HG02623 (cell line): ENCODE measurements at regions not wholly inside any gene's neighbourhood (a gene's known extent, or its start where the extent isn't known, plus 50 kb on each side); places are given as distances from the start of the nearest gene placed in this dataset.

Source experiments
- ATAC-seq: cut with Tn5 transposase; IDR thresholded peaks from one replicate; pipeline ENCODE4 v1.9.1; 2021; ENCODE audit warnings: moderate library complexity; ENCODE audit not compliant: unreplicated experiment

DNA sequence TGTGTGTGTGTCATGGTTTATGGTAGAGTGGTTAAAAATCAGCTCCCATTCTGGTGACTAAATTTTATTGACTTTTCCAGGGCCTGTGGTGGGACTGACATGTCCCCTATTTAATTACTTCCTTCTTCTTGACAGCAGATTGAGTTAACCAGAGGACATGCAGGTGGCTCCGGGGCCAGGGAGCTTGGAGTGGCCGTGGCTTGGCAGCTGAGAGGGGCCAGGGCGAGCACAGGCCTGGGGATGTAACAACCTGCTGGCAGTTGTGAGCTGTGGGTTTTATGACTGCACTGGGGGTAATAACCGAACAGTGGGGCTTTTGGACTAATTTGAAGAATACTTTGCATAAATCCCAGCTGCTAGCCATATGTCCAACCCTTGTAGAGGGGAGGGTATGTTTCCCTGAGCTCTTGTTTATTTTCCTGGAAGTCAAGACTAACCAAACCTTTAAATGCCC lies 186.0 kb downstream of the MID1IP1 start:
- no peak for ATAC-seq

DNA sequence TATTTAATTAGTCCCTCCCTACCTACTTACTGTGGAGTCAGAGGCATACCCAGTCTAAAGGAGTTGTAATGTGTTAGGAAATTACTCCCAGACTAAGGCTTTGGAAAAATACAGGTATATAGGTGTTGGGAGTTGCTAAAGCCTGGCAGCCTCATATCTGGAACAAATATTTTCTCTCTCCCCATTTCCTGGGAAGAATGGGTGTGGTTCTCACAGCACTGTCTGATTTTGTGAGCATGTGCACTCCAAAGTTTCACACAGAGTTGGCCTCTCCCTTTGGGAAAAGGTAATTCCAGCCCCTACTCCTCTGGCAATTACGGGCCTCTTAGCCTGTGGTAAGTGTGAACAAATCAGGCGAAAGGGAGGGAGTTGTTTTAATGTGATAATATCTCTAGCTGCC lies 187.0 kb downstream of the MID1IP1 start:
- no peak for ATAC-seq

DNA sequence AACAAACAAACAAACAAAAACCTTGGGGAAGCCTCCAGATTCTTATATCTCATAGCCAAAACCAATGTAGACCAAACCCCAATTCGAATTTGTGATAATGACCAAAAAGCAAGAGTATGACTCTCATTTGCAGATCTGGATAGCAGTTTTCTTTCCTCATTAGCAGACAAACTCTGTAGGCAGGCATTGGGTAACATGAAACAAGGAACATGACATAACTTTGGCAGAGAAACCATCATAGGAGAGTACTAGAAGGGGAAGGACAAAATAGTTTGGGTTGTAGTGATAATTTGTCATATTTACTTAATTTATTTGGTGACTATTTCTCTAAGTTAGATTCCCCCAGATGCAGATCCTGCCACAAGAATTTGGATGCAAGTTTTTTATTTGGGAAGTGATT lies 187.8 kb downstream of the MID1IP1 start:
- ATAC-seq: no peak

DNA sequence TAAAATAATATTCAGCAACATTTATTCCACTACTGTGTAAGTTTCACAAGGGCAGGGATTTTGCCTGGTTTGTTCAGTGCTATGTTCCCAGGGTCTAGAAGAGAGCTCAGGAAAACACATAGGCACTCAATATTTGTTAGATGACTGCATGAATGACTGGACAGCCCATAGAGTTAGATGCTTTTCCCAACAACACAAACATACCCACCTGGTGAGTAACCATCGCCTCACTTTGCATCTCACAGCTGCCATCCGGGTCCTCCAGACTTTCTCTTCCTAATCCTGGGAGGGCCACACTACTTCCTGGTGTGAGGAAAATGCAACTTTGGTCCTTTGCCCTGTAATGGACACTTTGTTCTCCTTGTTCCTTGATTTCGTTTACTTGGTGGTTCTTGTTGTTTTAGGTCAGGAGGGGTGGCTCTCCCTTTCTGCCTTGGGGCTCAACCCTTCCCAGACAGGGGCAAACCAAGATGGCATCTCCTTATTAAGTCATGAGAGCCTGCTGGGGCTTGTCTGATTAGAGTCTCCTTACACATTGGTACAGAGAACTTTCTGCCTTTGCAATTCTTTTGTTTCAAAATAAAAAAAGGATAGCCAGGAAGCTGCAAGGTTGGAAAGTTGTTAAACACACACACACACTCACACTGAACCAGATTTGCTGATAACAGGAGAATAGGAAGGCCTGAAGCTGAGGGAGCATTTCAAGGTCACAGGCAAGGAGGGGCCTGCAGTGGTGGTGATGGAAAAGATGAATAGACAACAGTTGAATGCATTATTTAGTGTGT lies 190.6 kb downstream of the MID1IP1 start:
- ATAC-seq: no peak

DNA sequence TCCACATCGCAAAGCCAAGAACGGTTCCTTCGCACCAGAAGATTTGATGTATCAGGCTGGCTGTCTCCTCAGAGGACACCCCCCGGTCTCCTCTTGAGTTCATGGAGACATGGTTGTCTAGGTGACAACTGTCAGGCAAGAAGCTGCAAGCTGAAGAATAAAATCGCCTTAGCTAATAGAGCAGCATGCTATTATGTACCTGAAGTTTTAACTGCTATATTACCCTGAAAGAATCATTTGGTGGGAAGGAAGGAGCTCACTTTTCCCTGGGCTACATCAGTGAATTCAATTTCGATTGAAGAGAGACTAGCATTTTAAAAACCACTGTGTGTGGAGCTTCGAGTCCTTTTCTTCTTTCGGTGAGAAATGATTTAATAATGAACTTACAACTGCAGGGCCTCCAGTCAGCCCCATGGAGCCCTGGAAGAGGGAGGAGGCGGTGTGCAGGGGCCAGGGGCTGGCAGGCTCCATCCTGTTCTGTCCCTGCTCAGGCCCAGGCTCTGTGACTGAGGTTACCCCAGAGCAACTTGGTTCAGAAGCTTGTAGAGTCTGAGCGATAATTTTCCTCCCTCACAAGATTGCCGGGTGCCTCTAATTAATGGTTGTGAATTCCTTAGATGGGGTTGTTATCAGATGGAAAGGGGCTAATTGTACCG lies 191.3 kb downstream of the MID1IP1 start:
- no peak for ATAC-seq

DNA sequence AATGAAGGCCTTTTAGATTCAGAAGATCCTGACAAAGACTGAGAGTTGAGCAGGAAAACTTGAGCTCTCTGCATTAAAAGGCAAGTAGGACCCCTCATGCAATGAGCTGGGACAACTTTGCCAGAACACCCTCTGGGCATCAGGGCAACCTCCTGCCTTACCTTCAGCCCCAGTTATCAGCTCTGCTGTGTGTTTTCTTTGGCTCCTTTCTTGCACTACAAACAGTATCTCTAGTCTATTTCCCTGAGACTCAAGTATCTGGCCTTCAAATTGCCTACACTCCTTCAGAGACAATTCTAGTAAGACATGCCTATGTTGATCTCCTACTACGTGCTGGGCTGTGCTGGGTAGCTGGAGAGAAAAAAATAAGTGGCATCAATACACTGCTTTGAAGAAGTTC lies 192.2 kb downstream of the MID1IP1 start:
- ATAC-seq: no peak

DNA sequence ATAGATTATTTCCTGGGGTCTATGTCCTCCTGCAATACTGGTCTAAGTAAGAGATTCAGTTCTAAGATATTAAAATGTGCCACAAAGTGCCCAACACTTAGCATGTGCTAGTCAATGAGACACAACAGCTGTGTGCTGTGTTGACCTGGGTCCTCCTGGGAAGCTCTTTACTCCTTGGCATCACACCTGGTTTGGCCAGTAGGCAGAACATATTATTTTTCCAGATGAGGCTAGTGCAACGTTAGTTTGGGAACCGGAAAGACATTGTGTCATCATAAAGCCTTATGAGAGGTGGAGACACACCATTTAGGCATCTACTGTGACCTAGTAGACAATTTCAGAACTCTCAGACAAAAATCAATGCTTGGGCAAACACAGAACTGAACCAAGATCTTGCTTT lies 197.8 kb downstream of the MID1IP1 start:
- ATAC-seq: no peak

DNA sequence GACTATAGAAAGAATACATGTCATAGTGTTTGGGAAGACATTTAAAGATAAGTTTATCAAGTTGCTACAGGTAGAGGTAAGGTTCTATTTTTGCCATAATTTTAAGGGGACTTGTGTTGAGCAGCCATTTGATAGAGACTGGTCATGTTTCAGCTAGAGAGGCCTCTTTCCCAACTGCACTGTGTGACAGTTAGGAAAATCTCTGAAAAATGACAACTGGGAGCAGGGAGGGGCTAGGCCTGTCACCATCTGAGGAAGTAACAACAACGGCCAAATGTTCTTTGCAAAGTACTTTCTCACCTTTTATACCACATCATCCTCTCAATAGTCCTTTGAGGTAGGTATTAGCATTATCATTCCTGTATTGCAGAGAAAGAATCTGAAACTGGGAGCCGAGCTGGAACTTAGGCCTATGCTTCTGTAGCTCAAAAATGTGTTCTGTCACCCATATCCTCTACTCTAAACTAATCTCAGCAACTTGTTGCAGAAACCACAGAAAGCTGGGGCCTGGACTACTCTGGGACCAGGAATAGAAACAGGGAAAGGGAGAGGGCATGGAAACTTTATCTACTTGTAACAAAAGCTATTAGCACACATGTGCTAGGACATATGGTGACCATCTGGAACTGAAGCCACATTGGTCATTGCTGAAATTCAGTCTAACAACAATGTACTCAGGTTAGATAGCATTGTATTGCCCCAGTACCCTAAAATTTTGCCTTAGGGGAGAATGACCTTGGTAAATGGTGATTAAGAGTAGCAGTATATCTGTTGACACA lies 198.9 kb downstream of the MID1IP1 start:
- no peak for ATAC-seq

DNA sequence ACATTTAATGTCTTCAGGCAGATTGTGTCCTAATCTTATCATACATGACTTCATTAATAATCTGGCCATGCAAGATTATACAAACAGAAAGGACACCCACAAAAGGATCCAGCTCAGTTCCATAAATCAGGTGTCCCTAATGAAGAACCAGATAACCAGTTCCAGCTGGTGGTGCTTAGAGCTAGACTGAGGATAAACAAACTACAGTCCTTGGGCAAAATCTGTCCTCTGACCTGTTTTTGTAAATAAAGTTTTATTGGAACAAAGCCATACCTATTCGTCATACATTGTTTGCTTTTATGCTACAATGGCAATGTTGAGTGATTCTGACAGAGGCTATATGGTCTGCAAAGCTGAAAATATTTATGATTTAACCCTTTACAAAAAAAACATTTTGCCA lies 199.5 kb downstream of the MID1IP1 start:
- ATAC-seq: no peak

DNA sequence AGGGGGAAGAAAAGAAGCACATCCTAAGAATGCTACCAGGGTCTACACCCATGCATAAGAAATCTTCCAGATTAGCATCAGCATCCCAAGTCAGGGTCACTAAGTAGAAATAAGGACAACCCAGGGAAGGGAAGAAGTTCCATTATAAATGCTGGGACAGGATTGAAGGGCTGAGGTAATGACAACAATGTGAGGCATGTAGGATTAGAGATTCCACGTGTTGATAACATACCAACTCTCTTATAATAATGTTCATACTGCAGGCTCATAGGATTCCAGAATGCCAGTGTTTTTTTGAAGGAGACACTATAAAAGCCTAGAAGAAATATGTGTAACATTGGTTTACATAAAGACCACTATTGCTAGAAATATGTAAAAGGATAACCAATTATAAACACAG lies 201.2 kb downstream of the MID1IP1 start:
- no peak for ATAC-seq

DNA sequence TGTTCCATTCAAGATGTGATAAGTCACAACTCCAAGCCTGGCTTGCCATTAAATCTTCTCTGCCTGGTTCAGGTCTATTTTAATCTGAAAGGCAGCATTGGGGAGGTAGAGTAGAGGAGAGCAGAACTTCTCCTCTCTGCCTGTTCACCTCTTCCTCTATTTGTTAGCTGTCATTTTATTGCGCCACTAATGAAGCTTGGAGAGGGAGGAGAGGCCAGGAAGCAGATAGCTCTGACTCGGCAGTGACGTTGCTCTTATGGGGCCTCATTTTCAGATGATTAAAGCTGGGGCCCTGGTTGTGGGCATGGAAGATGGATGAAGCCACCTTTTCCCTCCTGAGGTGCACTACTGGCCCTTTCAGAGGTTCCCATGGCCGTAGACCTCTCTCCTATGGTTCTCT lies 207.3 kb downstream of the MID1IP1 start:
- no peak for ATAC-seq

DNA sequence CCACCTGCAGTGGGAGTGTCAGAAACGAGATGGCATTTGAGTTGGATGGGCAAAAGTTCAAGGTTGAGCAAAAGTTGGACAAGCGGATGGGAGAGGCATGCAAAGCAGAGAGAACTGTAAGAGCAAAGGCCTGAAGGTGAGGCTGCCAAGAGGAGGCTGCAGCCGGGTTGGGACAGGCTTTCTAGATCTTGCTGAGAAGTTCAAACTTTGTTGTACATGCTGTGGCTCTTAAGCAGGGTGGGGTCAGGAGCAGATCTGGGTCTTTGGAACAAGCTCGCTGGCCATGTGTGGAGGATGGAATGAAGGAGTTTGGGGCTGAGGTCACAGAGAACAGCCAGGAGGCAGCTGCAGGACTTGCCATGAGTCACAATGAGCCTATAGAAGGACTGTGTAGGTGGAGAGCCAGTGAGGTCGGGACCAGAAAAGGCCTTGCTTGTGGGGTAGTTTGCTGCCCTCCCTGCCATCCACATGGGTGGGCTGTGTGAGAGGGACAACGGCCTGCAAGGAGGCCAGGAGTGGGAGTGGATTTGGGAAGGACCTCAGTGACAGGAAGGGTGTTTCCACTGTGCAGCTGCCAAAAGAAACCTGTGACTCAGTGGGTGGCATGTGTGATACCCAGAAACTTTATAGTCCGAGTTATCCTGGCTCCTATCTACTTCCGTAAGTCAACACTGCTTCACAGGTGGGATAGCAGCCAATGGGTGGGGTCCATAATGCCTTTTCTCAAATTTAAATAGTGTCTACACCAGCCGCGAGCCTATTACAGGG lies 210.4 kb downstream of the MID1IP1 start:
- no peak for ATAC-seq

DNA sequence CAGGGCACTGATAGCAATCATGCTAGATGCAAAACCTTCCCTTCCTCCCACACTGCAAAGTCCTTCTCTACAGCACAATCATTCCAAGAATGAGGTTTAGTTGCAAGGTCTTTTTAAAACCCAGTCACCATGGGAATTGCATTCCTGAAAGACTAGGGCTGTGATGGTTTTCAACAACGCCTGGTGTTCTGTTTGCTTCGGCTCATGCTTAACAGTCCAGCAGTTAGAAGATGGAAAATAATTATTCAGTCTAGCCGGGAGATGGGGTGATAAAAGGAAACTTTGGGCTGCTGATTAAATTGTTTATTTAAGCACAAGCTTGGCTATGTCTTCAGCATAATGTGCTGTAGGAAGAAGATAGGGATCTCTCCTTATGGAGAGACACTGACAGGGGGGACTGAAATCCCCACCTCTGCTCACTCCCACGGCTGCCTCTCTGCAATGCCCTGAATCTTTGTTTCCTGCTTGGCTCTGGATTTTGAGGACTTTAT lies 211.4 kb downstream of the MID1IP1 start:
- ATAC-seq: no peak

DNA sequence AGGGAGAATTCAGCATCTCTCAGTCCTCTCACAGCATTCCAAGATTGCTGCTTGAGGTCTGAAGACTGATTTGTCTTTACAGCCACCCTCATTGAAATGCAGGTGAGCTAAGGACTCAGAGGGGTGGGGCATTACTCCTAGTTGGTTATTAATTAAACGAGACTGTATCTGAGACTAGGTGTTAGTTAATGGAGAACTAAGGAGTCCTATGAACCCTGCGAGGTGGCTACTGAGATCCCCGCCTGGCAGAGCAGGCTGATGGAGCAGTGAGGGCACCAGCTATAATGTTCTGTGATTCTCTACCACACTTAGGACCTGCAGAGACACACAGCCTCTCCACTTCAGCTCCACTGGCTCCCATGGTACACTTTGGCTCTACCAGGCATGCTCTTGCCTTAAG lies 215.3 kb downstream of the MID1IP1 start:
- ATAC-seq: no peak

DNA sequence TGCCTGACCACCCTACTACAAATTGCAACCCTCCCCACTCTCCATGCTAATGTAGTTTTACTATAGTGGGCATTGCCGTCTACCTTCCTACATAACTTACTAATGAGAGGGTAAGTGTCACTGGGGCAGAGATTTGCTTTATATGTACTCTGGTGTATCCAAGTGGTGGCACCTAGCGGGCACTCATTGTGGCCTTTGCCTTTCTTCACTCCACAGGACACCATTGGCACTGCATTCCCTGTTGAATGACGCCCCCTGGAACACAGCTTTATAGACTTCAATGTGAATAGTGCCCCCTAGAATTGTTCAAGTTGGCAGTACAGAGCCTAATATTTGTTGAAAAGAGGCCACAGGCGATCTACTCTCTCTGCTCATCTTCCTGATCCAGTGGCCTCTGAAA lies 215.8 kb downstream of the MID1IP1 start:
- no peak for ATAC-seq

DNA sequence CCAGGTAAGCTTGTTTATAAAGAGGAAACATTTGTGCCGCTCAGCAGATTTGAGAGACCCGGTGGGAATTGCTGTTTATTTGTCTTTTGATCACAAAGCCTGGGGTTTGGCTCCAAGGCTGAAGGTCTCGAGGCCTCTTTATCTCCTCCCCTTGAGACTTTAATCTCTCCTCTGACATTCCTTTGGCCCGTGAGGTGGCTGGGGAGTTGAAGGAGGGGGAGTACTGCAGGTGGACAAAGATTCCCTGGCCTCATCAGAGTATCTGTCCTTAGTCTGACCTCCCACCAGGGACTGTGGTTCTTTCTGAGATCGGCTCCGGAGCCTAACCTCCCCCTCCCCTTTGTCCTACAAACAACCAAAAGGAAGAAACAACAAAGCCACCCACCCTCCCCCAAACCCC lies 216.5 kb downstream of the MID1IP1 start:
- no peak for ATAC-seq

DNA sequence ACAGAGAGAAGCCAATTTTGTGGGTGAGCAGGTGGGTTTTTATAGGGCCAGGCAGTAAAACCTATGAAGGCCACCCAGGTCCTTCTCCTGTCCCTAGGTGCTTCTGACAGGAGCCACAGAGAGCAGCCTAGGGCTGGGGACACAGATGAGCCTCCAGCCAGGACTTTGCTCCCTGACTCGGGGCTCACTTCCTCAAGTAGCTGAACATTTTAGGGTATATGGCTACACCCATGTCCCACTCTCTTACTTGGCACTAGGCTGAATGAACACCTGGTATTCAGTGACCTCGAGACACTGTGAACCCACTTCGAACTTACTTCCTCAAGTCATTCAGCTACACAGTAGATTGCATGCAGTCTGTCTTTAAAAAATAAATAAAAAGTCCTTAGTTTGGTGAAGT lies 217.3 kb downstream of the MID1IP1 start:
- no peak for ATAC-seq

DNA sequence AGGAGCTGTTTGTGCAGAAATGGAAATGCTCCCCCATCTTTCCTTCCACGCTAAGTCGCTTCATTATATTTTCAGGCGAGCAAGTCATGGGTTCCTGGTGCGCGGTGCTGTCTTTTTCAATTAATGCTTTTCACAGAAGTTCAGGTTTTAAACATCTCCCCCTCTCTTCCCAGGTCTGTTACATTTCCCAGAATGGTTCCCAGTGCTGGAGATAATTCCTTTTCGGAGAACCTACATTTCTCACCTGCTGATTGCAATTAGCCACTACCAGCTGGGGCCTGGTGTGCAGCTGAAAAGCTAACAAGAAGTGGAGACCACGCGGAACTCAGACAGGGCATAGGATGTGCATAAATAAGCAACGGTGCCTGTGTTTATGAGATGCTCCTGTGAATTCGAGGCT lies 217.8 kb downstream of the MID1IP1 start:
- no peak for ATAC-seq

DNA sequence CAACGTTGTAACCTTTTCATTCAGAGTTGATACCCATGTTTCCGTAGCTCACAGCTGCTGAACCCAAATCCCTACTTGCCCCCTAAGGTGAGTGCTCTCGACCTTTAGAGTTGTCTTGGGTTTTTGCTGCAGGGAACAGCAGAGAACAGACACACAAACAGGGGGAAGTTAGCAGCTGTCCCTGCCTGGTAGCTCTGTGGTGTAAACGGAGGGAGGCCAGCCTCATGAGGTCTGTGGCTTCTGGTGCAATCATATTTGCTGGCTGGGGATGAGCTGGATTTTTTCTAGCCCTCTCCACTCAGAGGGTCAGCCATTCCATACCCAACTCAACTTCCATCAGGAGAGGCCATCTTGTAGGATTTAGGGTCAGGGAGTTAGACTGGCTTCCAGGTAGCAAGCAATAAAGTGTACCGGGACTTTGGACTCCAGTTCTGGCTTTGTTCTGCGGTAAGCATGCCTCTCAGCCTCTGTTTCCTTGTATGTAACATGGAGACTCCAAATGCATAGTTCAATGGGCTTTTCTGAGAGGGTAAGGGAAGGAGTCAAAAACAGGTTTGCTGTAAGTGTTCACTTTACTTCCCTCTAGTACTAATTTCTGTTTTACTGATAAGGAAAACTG lies 218.9 kb downstream of the MID1IP1 start:
- ATAC-seq: no peak

DNA sequence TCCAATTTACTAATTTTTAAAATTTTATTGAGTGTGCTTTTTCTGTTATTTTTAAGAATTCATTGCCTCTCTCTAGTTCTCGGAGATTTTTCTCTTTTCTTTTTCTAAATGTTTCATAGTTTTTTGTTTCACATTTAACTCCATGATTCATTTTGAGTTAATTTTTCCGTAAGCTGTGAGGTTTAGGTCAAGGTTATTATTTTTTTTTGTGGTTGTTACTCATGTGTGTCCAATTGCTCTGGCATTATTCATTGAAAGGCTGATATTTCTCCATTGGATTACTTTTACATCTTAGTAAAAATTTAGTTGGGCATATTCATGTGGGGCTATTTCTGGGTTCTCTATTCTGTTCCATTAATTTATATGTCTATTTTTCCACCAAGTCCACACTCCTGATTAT lies 220.8 kb downstream of the MID1IP1 start:
- ATAC-seq: no peak

DNA sequence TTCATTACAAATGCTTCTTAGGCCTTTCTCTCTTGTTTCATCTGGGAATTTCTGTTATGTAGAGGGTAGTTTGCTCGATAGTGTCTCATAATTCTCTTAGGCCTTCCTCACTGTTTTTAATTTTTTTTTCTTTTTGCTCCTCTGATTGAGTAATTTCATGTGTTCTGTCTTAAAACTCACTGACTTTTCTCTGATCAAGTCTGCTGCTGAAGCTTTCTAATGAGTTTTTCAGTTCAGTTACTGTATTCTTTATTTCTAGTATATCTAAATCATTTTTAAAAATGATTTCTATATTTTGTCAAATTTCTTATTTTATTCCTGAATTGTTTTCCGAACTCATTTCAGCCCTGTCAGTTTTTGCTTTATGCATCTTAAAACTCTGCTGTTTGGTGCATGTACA lies 228.0 kb downstream of the MID1IP1 start:
- ATAC-seq: no peak
